Mesenchymal stem cell (in vitro differentiated cells and primary cell): ENCODE measurements at regions not wholly inside any gene's neighbourhood (a gene's known extent, or its start where the extent isn't known, plus 50 kb on each side); places are given as distances from the start of the nearest gene placed in this dataset.

Experiments used
- DNase-seq: peaks from one replicate; pipeline ENCODE4 v3.0.0-alpha.2; 2013
- H2AFZ ChIP-seq: one replicate; pipeline ENCODE4 v1.6.1; 2013; ENCODE audit warnings: low read depth, mild to moderate bottlenecking, control low read depth, inconsistent platforms, low read length, moderate library complexity
- H2AK5ac ChIP-seq: 2 replicates; pipeline ENCODE4 v1.6.1; 2013; ENCODE audit warnings: low read length, moderate library complexity, mild to moderate bottlenecking, inconsistent platforms; ENCODE audit not compliant: severe bottlenecking
- H2BK120ac ChIP-seq: one replicate; pipeline ENCODE4 v1.6.1; 2013; ENCODE audit warnings: low read depth, mild to moderate bottlenecking, inconsistent platforms, low read length, moderate library complexity
- H2BK12ac ChIP-seq, 2 experiments: one replicate each; pipeline ENCODE4 v1.6.1; 2013; ENCODE audit warnings: inconsistent platforms in 2 of 2, low read length in 2 of 2, mild to moderate bottlenecking in 2 of 2, moderate library complexity in 2 of 2, control low read depth in 1 of 2
- H2BK15ac ChIP-seq: one replicate; pipeline ENCODE4 v1.6.1; 2013; ENCODE audit warnings: mild to moderate bottlenecking, low read depth, inconsistent platforms; ENCODE audit not compliant: poor library complexity, severe bottlenecking
- H2BK5ac ChIP-seq: 2 replicates; pipeline ENCODE4 v1.6.1; 2013; ENCODE audit warnings: low read depth, mild to moderate bottlenecking, low read length, control low read depth, inconsistent platforms; ENCODE audit not compliant: poor library complexity, severe bottlenecking
- H3K14ac ChIP-seq, 2 experiments: one replicate each; pipeline ENCODE4 v1.6.1; 2013; ENCODE audit warnings: inconsistent platforms in 2 of 2, low read length in 2 of 2, control low read depth in 1 of 2, mild to moderate bottlenecking in 1 of 2, moderate library complexity in 1 of 2
- H3K18ac ChIP-seq, 2 experiments: one replicate each; pipeline ENCODE4 v1.6.1; 2013; ENCODE audit warnings: inconsistent platforms in 2 of 2, low read length in 2 of 2, control low read depth in 1 of 2, low read depth in 1 of 2, mild to moderate bottlenecking in 1 of 2
- H3K23ac ChIP-seq, 2 experiments: one replicate each; pipeline ENCODE4 v1.6.1; 2013; ENCODE audit warnings: inconsistent platforms in 2 of 2, low read length in 2 of 2, mild to moderate bottlenecking in 2 of 2, moderate library complexity in 2 of 2, control low read depth in 1 of 2
- H3K27ac ChIP-seq: 2 replicates; pipeline ENCODE4 v1.5.1; 2013; ENCODE audit warnings: mild to moderate bottlenecking, moderate library complexity, low read length, control low read depth, inconsistent platforms; ENCODE audit not compliant: poor library complexity, severe bottlenecking
- H3K27me3 ChIP-seq, 2 experiments: 2 replicates each; pipeline versions ENCODE4 v1.6.1 to v1.7.0; 2013; ENCODE audit warnings: low read length in 2 of 2, mild to moderate bottlenecking in 2 of 2, moderate library complexity in 2 of 2, control low read depth in 1 of 2, inconsistent platforms in 1 of 2; ENCODE audit not compliant: control insufficient read depth in 1 of 2, insufficient read depth in 1 of 2
- H3K36me3 ChIP-seq, 2 experiments: 2 replicates each; pipeline versions ENCODE4 v1.6.1 to v1.7.0; 2013; ENCODE audit warnings: low read length in 2 of 2, control low read depth in 1 of 2, inconsistent platforms in 1 of 2, low read depth in 1 of 2, mild to moderate bottlenecking in 1 of 2; ENCODE audit not compliant: insufficient read depth in 2 of 2, control insufficient read depth in 1 of 2
- H3K4ac ChIP-seq, 2 experiments: one replicate each; pipeline ENCODE4 v1.6.1; 2013; ENCODE audit warnings: inconsistent platforms in 2 of 2, low read length in 2 of 2, mild to moderate bottlenecking in 2 of 2, moderate library complexity in 2 of 2, control low read depth in 1 of 2, low read depth in 1 of 2
- H3K4me1 ChIP-seq: 2 replicates; pipeline ENCODE4 v1.6.1; 2013; ENCODE audit warnings: low read depth, low read length, control low read depth; ENCODE audit not compliant: control insufficient read depth, insufficient read depth
- H3K4me2 ChIP-seq: 2 replicates; pipeline ENCODE4 v1.6.1; 2013; ENCODE audit warnings: low read length, mild to moderate bottlenecking, inconsistent platforms; ENCODE audit not compliant: poor library complexity, severe bottlenecking
- H3K4me3 ChIP-seq, 2 experiments: 2 replicates each; pipeline versions ENCODE4 v1.5.1 to v1.7.0; 2013; ENCODE audit warnings: low read length in 2 of 2, mild to moderate bottlenecking in 2 of 2, control low read depth in 1 of 2, low read depth in 1 of 2; ENCODE audit not compliant: insufficient read depth in 1 of 2
- H3K79me1 ChIP-seq: replicated peaks from 2 replicates; pipeline ENCODE4 v1.6.1; 2013; ENCODE audit warnings: mild to moderate bottlenecking, control low read depth, low read length, inconsistent platforms; ENCODE audit not compliant: poor library complexity, severe bottlenecking
- H3K9ac ChIP-seq: 2 replicates; pipeline ENCODE4 v1.7.0; 2013; ENCODE audit warnings: mild to moderate bottlenecking, low read length, moderate library complexity
- H3K9me3 ChIP-seq: 2 replicates; pipeline ENCODE4 v1.7.0; 2013; ENCODE audit warnings: mild to moderate bottlenecking, low read length; ENCODE audit not compliant: control insufficient read depth
- H4K8ac ChIP-seq: one replicate; pipeline ENCODE4 v1.6.1; 2013; ENCODE audit warnings: inconsistent platforms, mild to moderate bottlenecking, low read length, moderate library complexity
- H4K91ac ChIP-seq: one replicate; pipeline ENCODE4 v1.6.1; 2013; ENCODE audit warnings: mild to moderate bottlenecking, low read length, inconsistent platforms
- WGBS: methylation state at CpG from one replicate; pipeline ENCODE4 v1.1.7; 2013; ENCODE audit warnings: mixed read lengths; 5-methylcytosine and 5-hydroxymethylcytosine counted together

- 6% methylated on average over 3 of the region's 3 CpGs for WGBS
- Histone ChIP-seq H3K14ac (no peak overlapping the region), H4K91ac (no peak overlapping the region), H2AFZ (no peak overlapping the region), H3K4me3 (no peak overlapping the region), H2BK15ac (no peak overlapping the region), H3K18ac (no peak overlapping the region), H4K8ac (no peak overlapping the region), H3K4ac (no peak overlapping the region), H2BK120ac (no peak overlapping the region), H2BK5ac (no peak overlapping the region), H2AK5ac (no peak overlapping the region), H3K23ac (no peak overlapping the region), H2BK12ac (no peak overlapping the region), H3K4me2 (no peak overlapping the region), H3K4me1 (no peaks in the 10 kb centered on the region), H3K9ac (no peak overlapping the region), H3K27me3 (no peaks in the 10 kb centered on the region), H3K79me1 (no peaks in the 10 kb centered on the region), H3K36me3 (no peaks in the 10 kb centered on the region), H3K27ac (no peak overlapping the region), H3K9me3 (no peaks in the 10 kb centered on the region)
- DNase-seq = peak; percentile 49
These were observed 102.8 kb downstream of the NAF1 start for GRCh38 chr4:163063891-163064290.

- peak; percentile 43 for DNase-seq
- no peak overlapping the region for H3K18ac ChIP-seq
- no peak overlapping the region for H3K27ac ChIP-seq
- no peak overlapping the region for H2BK5ac ChIP-seq
- H2BK15ac ChIP-seq = no peak overlapping the region
- no peak overlapping the region for H3K14ac ChIP-seq
- H3K4me2 ChIP-seq = no peak overlapping the region
- H2AFZ ChIP-seq = no peak overlapping the region
- no peak overlapping the region for H4K91ac ChIP-seq
- H2AK5ac ChIP-seq = no peak overlapping the region
- peaks cover 0 to 3% of the 10 kb centered on the region in 2 experiments for H3K27me3 ChIP-seq
- H4K8ac ChIP-seq = no peak overlapping the region
- WGBS = 92% methylated on average over 2 of the region's 3 CpGs
- H3K4me1 ChIP-seq = no peaks in the 10 kb centered on the region
- H3K4me3 ChIP-seq = no peak overlapping the region
- H3K36me3 ChIP-seq = no peaks in the 10 kb centered on the region
- no peak overlapping the region for H2BK12ac ChIP-seq
- no peak overlapping the region for H3K9ac ChIP-seq
- H3K23ac ChIP-seq = no peak overlapping the region
- no peaks in the 10 kb centered on the region for H3K79me1 ChIP-seq
- no peak overlapping the region for H2BK120ac ChIP-seq
- no peaks in the 10 kb centered on the region for H3K9me3 ChIP-seq
- no peak overlapping the region for H3K4ac ChIP-seq
These were observed 118.2 kb downstream of the NAF1 start for GRCh38 chr4:163048447-163048846.

GRCh38 chr4:163042306-163042705 lies 124.4 kb downstream of the NAF1 start:
- Histone ChIP-seq H3K4me1 (no peaks in the 10 kb centered on the region), H2BK12ac (no peak overlapping the region), H3K27ac (no peak overlapping the region), H3K79me1 (no peaks in the 10 kb centered on the region), H3K27me3 (no peaks in the 10 kb centered on the region), H4K91ac (no peak overlapping the region), H4K8ac (no peak overlapping the region), H3K36me3 (no peaks in the 10 kb centered on the region), H3K14ac (no peak overlapping the region), H2BK120ac (no peak overlapping the region), H3K4me2 (no peak overlapping the region), H2AK5ac (no peak overlapping the region), H3K4ac (no peak overlapping the region), H2AFZ (no peak overlapping the region), H3K9ac (no peak overlapping the region), H3K18ac (no peak overlapping the region), H2BK5ac (no peak overlapping the region), H2BK15ac (no peak overlapping the region), H3K9me3 (no peaks in the 10 kb centered on the region), H3K23ac (no peak overlapping the region), H3K4me3 (no peak overlapping the region)
- DNase-seq = no peak
- 91% methylated on average over 2 of the region's 3 CpGs for WGBS

- Histone ChIP-seq H3K9ac (no peak overlapping the region), H2BK5ac (no peak overlapping the region), H2AK5ac (no peak overlapping the region), H2BK12ac (no peak overlapping the region), H3K27me3 (no peaks in the 10 kb centered on the region), H2BK120ac (no peak overlapping the region), H3K36me3 (no peaks in the 10 kb centered on the region), H3K4ac (no peak overlapping the region), H3K9me3 (no peaks in the 10 kb centered on the region), H3K18ac (no peak overlapping the region), H3K4me1 (no peaks in the 10 kb centered on the region), H4K91ac (no peak overlapping the region), H4K8ac (no peak overlapping the region), H3K79me1 (no peaks in the 10 kb centered on the region), H2AFZ (no peak overlapping the region), H2BK15ac (no peak overlapping the region), H3K23ac (no peak overlapping the region), H3K4me2 (no peak overlapping the region), H3K27ac (no peak overlapping the region), H3K4me3 (no peak overlapping the region), H3K14ac (no peak overlapping the region)
- WGBS = 97% methylated on average over 1 of the region's 1 CpG
- no peak for DNase-seq
These were observed 149.6 kb downstream of the NAF1 start for GRCh38 chr4:163017135-163017534.
